GM23338 (cell line): ENCODE measurements at regions not wholly inside any gene's neighbourhood (a gene's known extent, or its start where the extent isn't known, plus 50 kb on each side); places are given as distances from the start of the nearest gene placed in this dataset.

Experiments used
- CREB1 ChIP-seq: fragments of 250-450 bp; sonication (Bioruptor Pico); IDR thresholded peaks from 2 replicates; pipeline ENCODE4 v1.5.0; 2020; ENCODE audit warnings: low read depth, mild to moderate bottlenecking, moderate library complexity
- CTCF ChIP-seq, 2 experiments: fragments of 200-600 bp in 1 of 2; sonication (generic) in 1 of 2; conservative IDR thresholded peaks; 2 replicates each; pipeline versions ENCODE4 v1.5.1 to v1.6.1; 2016 to 2017; ENCODE audit warnings: antibody characterized with exemption in 2 of 2, low read depth in 2 of 2, mild to moderate bottlenecking in 2 of 2, moderate library complexity in 1 of 2
- ETS1 ChIP-seq: IDR thresholded peaks from 2 replicates; pipeline ENCODE4 v1.6.1; 2016; ENCODE audit warnings: antibody characterized with exemption
- EZH2 ChIP-seq: fragments of 200-600 bp; sonication (generic); IDR thresholded peaks from one replicate; pipeline ENCODE4 v1.8.0; 2017; ENCODE audit warnings: antibody characterized with exemption, mild to moderate bottlenecking, low read depth; ENCODE audit not compliant: unreplicated experiment
- EZH2phosphoT487 ChIP-seq: fragments of 200-600 bp; sonication (generic); IDR thresholded peaks from one replicate; pipeline ENCODE4 v1.8.1; 2018; ENCODE audit warnings: antibody characterized with exemption; ENCODE audit not compliant: unreplicated experiment
- JUNB ChIP-seq: IDR thresholded peaks from one replicate; pipeline ENCODE4 v1.6.1; 2016; ENCODE audit warnings: antibody characterized with exemption; ENCODE audit not compliant: unreplicated experiment
- POLR2AphosphoS5 ChIP-seq: IDR thresholded peaks from 2 replicates; pipeline ENCODE4 v1.6.1; 2016; ENCODE audit warnings: antibody characterized with exemption, low read depth
- REST ChIP-seq: IDR thresholded peaks from one replicate; pipeline ENCODE4 v1.6.1; 2018; ENCODE audit warnings: antibody characterized with exemption; ENCODE audit not compliant: unreplicated experiment
- STAT1 ChIP-seq: IDR thresholded peaks from one replicate; pipeline ENCODE4 v1.6.1; 2016; ENCODE audit warnings: antibody characterized with exemption; ENCODE audit not compliant: unreplicated experiment
- ZNF114 ChIP-seq: fragments of 250-450 bp; sonication (Bioruptor Pico); IDR thresholded peaks from 2 replicates; pipeline ENCODE4 v1.5.0; 2020; ENCODE audit warnings: mild to moderate bottlenecking, moderate library complexity
- ZNF331 ChIP-seq: fragments of 250-450 bp; sonication (Bioruptor Pico); IDR thresholded peaks from 2 replicates; pipeline ENCODE4 v1.5.0; 2020; ENCODE audit warnings: low read depth, mild to moderate bottlenecking, moderate library complexity
- ZNF462 ChIP-seq: fragments of 250-450 bp; sonication (Bioruptor Pico); IDR thresholded peaks from 2 replicates; pipeline ENCODE4 v1.5.0; 2020; ENCODE audit warnings: mild to moderate bottlenecking, moderate library complexity

- no peak for TF ChIP-seq EZH2
- TF ChIP-seq CTCF (conservative IDR thresholded peaks at IDR 0.05; ENCODE audit: low read depth in 2 of 2): no peak
- TF ChIP-seq ETS1: no peak
- no peak for TF ChIP-seq EZH2phosphoT487
- no peak for TF ChIP-seq STAT1
- no peak for TF ChIP-seq REST
- TF ChIP-seq POLR2AphosphoS5: no peak
- TF ChIP-seq CREB1: no peak
- no peak for TF ChIP-seq JUNB
- no peak for TF ChIP-seq ZNF331
- no peak for TF ChIP-seq ZNF114 (CRISPR knock-in tag)
- TF ChIP-seq ZNF462 (CRISPR knock-in tag): no peak
These were observed 1464.0 kb downstream of the PCDH7 start for GRCh38 chr4:32184186-32184585.
